NT2/D1 (cell line): ENCODE measurements at regions not wholly inside any gene's neighbourhood (a gene's known extent, or its start where the extent isn't known, plus 50 kb on each side); places are given as distances from the start of the nearest gene placed in this dataset.

Source experiments
- SUZ12 ChIP-seq: IDR thresholded peaks from 2 replicates; pipeline ENCODE4 v1.6.1; 2011; ENCODE audit not compliant: insufficient read length, insufficient read depth; ENCODE audit errors: extremely low read depth
- YY1 ChIP-seq: IDR thresholded peaks from 2 replicates; pipeline ENCODE4 v1.6.1; 2011; ENCODE audit not compliant: insufficient read length, insufficient read depth
- ZNF274 ChIP-seq: IDR thresholded peaks from 2 replicates; pipeline ENCODE4 v1.6.1; 2011; ENCODE audit warnings: mild to moderate bottlenecking, low read depth, low read length

GRCh38 chr2:102888514-102888913 is 126.7 kb downstream of the TMEM182 start:
- TF ChIP-seq SUZ12 (no peak), YY1 (no peak), ZNF274 (no peak)
